IMR-90 (cell line): ENCODE measurements at regions not wholly inside any gene's neighbourhood (a gene's known extent, or its start where the extent isn't known, plus 50 kb on each side); places are given as distances from the start of the nearest gene placed in this dataset.

Source experiments
- ATAC-seq: fragments of 200-7000 bp; cut with Tn5 transposase; 2 replicates; pipeline ENCODE4 v1.9.1; 2020; ENCODE audit warnings: low read depth, mild to moderate bottlenecking, moderate library complexity
- BruUV-seq: library from RNA; stranded (reverse); fragments of 400-500 nt; replicated peaks from 2 replicates; lab custom pipeline; 2021; lab: Mats Ljungman, UMichigan
- CTCF ChIA-PET: fragments of 300-600 bp; formaldehyde crosslinking; extraction: SDS; loops from one replicate; lab custom pipeline; 2021; ENCODE audit warnings: antibody characterized with exemption; lab: Yijun Ruan, JAX
- POLR2A ChIA-PET: fragments of 300-600 bp; sonication (Branson Sonifier 250); formaldehyde crosslinking; loops from one replicate; lab custom pipeline; 2022; ENCODE audit warnings: antibody characterized with exemption; ENCODE audit not compliant: unreplicated experiment; lab: Charles Lee
- DNase-seq: peaks from one replicate; pipeline ENCODE4 v3.0.0; 2013
- H2AFZ ChIP-seq: replicated peaks from 2 replicates; pipeline ENCODE3; 2013; ENCODE audit warnings: low read length, mild to moderate bottlenecking; ENCODE audit not compliant: poor library complexity
- H2AK5ac ChIP-seq: 2 replicates; pipeline ENCODE4 v1.6.1; 2013; ENCODE audit warnings: low read depth, low read length, inconsistent platforms
- H2AK9ac ChIP-seq: replicated peaks from 2 replicates; pipeline ENCODE3; 2013; ENCODE audit warnings: mild to moderate bottlenecking, low read depth, low read length, moderate library complexity; ENCODE audit not compliant: poor library complexity
- H2BK120ac ChIP-seq: 2 replicates; pipeline ENCODE4 v1.6.1; 2013; ENCODE audit warnings: low read depth, low read length, inconsistent platforms
- H2BK15ac ChIP-seq: 3 replicates; pipeline ENCODE4 v1.6.1; 2013; ENCODE audit warnings: low read depth, low read length, inconsistent platforms
- H2BK20ac ChIP-seq: 2 replicates; pipeline ENCODE4 v1.6.1; 2013; ENCODE audit warnings: low read depth, mild to moderate bottlenecking, inconsistent platforms, low read length, moderate library complexity
- H2BK5ac ChIP-seq: 2 replicates; pipeline ENCODE4 v1.6.1; 2013; ENCODE audit warnings: mild to moderate bottlenecking, low read depth, low read length, inconsistent platforms; ENCODE audit not compliant: poor library complexity, severe bottlenecking
- H3K14ac ChIP-seq: replicated peaks from 2 replicates; pipeline ENCODE4 v1.6.1; 2013; ENCODE audit warnings: low read depth, low read length, inconsistent platforms
- H3K18ac ChIP-seq: 2 replicates; pipeline ENCODE4 v1.6.1; 2013; ENCODE audit warnings: low read depth, low read length, control low read depth
- H3K23ac ChIP-seq: 2 replicates; pipeline ENCODE4 v1.6.1; 2013; ENCODE audit warnings: low read depth, low read length, inconsistent platforms
- H3K27ac ChIP-seq: 2 replicates; pipeline ENCODE4 v1.5.1; 2013; ENCODE audit warnings: mild to moderate bottlenecking, control low read depth, low read length; ENCODE audit not compliant: insufficient read depth
- H3K27me3 ChIP-seq: 2 replicates; pipeline ENCODE4 v1.6.1; 2013; ENCODE audit warnings: low read length; ENCODE audit not compliant: control insufficient read depth, insufficient read depth
- H3K36me3 ChIP-seq: 2 replicates; pipeline ENCODE4 v1.6.1; 2013; ENCODE audit warnings: low read length, mixed read lengths; ENCODE audit not compliant: control insufficient read depth, insufficient read depth
- H3K4ac ChIP-seq: 2 replicates; pipeline ENCODE4 v1.6.1; 2013; ENCODE audit warnings: low read depth, low read length, inconsistent platforms
- H3K4me1 ChIP-seq: 2 replicates; pipeline ENCODE4 v1.6.1; 2013; ENCODE audit warnings: low read length, mixed read lengths; ENCODE audit not compliant: control insufficient read depth, insufficient read depth
- H3K4me2 ChIP-seq: 2 replicates; pipeline ENCODE4 v1.6.1; 2013; ENCODE audit warnings: low read depth, mild to moderate bottlenecking, control low read depth, low read length, moderate library complexity
- H3K4me3 ChIP-seq: 2 replicates; pipeline ENCODE4 v1.5.1; 2013; ENCODE audit warnings: low read depth, mild to moderate bottlenecking, control low read depth, low read length, moderate library complexity; ENCODE audit not compliant: insufficient read depth
- H3K56ac ChIP-seq: 2 replicates; pipeline ENCODE4 v1.6.1; 2013; ENCODE audit warnings: low read length, inconsistent platforms; ENCODE audit not compliant: insufficient read depth; ENCODE audit errors: extremely low read depth
- H3K79me1 ChIP-seq, 2 experiments: 2 replicates each; pipeline ENCODE4 v1.6.1; 2013; ENCODE audit warnings: low read length in 2 of 2, inconsistent platforms in 1 of 2, low read depth in 1 of 2
- H3K9ac ChIP-seq: 2 replicates; pipeline ENCODE4 v1.6.1; 2013; ENCODE audit warnings: low read depth, low read length, control low read depth
- H3K9me1 ChIP-seq: 2 replicates; pipeline ENCODE4 v1.6.1; 2013; ENCODE audit warnings: low read length, inconsistent platforms; ENCODE audit not compliant: insufficient read depth
- H3K9me3 ChIP-seq: 2 replicates; pipeline ENCODE4 v1.6.1; 2013; ENCODE audit warnings: low read length; ENCODE audit not compliant: control insufficient read depth, insufficient read depth
- H4K20me1 ChIP-seq: 2 replicates; pipeline ENCODE4 v1.6.1; 2013; ENCODE audit warnings: low read length, inconsistent platforms; ENCODE audit not compliant: insufficient read depth
- H4K5ac ChIP-seq: 2 replicates; pipeline ENCODE4 v1.6.1; 2013; ENCODE audit warnings: mild to moderate bottlenecking, low read depth, low read length, control low read depth
- H4K8ac ChIP-seq, 2 experiments: 2 replicates each; pipeline ENCODE4 v1.6.1; 2013; ENCODE audit warnings: low read depth in 2 of 2, low read length in 2 of 2, control low read depth in 1 of 2, inconsistent platforms in 1 of 2
- H4K91ac ChIP-seq: 2 replicates; pipeline ENCODE4 v1.6.1; 2013; ENCODE audit warnings: low read depth, low read length, inconsistent platforms; ENCODE audit not compliant: insufficient read depth
- BHLHE40 ChIP-seq: fragments of 150-350 bp; IDR thresholded peaks from 2 replicates; pipeline ENCODE4 v1.6.1; 2016; ENCODE audit warnings: mild to moderate bottlenecking, low read depth, low read length
- CEBPB ChIP-seq: IDR thresholded peaks from 2 replicates; pipeline ENCODE4 v1.6.1; 2012; ENCODE audit warnings: low read depth, low read length, improper control_type of control experiment
- CHD1 ChIP-seq: IDR thresholded peaks from 2 replicates; pipeline ENCODE4 v1.6.1; 2012; ENCODE audit warnings: low read depth, low read length, improper control_type of control experiment
- CTCF ChIP-seq: conservative IDR thresholded peaks from 2 replicates; pipeline ENCODE4 v1.5.1; 2012; ENCODE audit warnings: mild to moderate bottlenecking, low read depth, low read length, improper control_type of control experiment
- ELK1 ChIP-seq: fragments of 150-350 bp; IDR thresholded peaks from 2 replicates; pipeline ENCODE4 v1.6.1; 2016; ENCODE audit warnings: low read depth, mild to moderate bottlenecking, low read length, moderate library complexity, borderline replicate concordance
- FOS ChIP-seq: fragments of 150-350 bp; IDR thresholded peaks from 2 replicates; pipeline ENCODE4 v1.6.1; 2016; ENCODE audit warnings: low read depth, low read length
- MAZ ChIP-seq: IDR thresholded peaks from 2 replicates; pipeline ENCODE4 v1.6.1; 2012; ENCODE audit warnings: low read depth, mild to moderate bottlenecking, low read length, improper control_type of control experiment, moderate library complexity, borderline replicate concordance
- MXI1 ChIP-seq: IDR thresholded peaks from 2 replicates; pipeline ENCODE4 v1.6.1; 2012; ENCODE audit warnings: low read depth, mild to moderate bottlenecking, low read length, moderate library complexity, borderline replicate concordance
- NFE2L2 ChIP-seq: fragments of 150-350 bp; IDR thresholded peaks from 2 replicates; pipeline ENCODE4 v1.6.1; 2016; ENCODE audit warnings: low read depth, mild to moderate bottlenecking, low read length
- POLR2A ChIP-seq: IDR thresholded peaks from 2 replicates; pipeline ENCODE4 v1.6.1; 2012; ENCODE audit warnings: mild to moderate bottlenecking, low read depth, low read length
- RAD21 ChIP-seq: IDR thresholded peaks from 2 replicates; pipeline ENCODE4 v1.6.1; 2012; ENCODE audit warnings: low read length, improper control_type of control experiment
- RCOR1 ChIP-seq: IDR thresholded peaks from 2 replicates; pipeline ENCODE4 v1.6.1; 2012; ENCODE audit warnings: mild to moderate bottlenecking, low read length, improper control_type of control experiment; ENCODE audit not compliant: insufficient replicate concordance
- USF2 ChIP-seq: fragments of 150-350 bp; IDR thresholded peaks from 2 replicates; pipeline ENCODE4 v1.6.1; 2017; ENCODE audit warnings: mild to moderate bottlenecking, antibody characterized with exemption, low read length, low read depth
- WGBS, 2 experiments: methylation state at CpG; one replicate each; pipeline versions ENCODE4 v1.1.5 to v1.1.7; 2013; ENCODE audit warnings: missing lambda C conversion rate in 2 of 2; ENCODE audit not compliant: insufficient read length in 1 of 2; ENCODE audit errors: extremely low coverage in 2 of 2; 5-methylcytosine and 5-hydroxymethylcytosine counted together
- dilution Hi-C: fragments of 300-500 bp; cut with HindIII; formaldehyde crosslinking; loops from one replicate; pipeline ENCODE4 v1.14.3; 2018; ENCODE audit warnings: low sequenced_read_pairs; ENCODE audit not compliant: unreplicated experiment
- in situ Hi-C: fragments of 300-500 bp; cut with MboI; formaldehyde crosslinking; loops from 3 replicates; pipeline ENCODE4 v1.14.3; 2019; ENCODE audit warnings: low sequenced_read_pairs, inconsistent platforms, mixed read lengths
- intact Hi-C: fragments of 100-400 bp; cut with micrococcal nuclease; formaldehyde crosslinking; loops from 2 replicates; pipeline ENCODE4 v1.10.0; 2022

GRCh38 chr2:208549546-208550158 lies 143.1 kb downstream of the PTH2R start:
- H3K4me3 ChIP-seq, result no peak overlapping the region
- ChIA-PET CTCF (no interaction called here), POLR2A (no interaction called here)
- no peak overlapping the region for H4K8ac ChIP-seq
- no peak overlapping the region for H3K9ac ChIP-seq
- no peak overlapping the region for H3K18ac ChIP-seq
- H3K9me3 ChIP-seq, result peaks cover 8% of the 10 kb centered on the region
- DNase-seq, result no peak
- no peak overlapping the region for H2AFZ ChIP-seq
- H2AK5ac ChIP-seq, result no peak overlapping the region
- H3K56ac ChIP-seq, result no peak overlapping the region
- WGBS, 2 experiments, result no CpG with 5 or more reads among the region's 1 CpG
- no peaks in the 10 kb centered on the region for H3K9me1 ChIP-seq
- H2BK15ac ChIP-seq, result no peak overlapping the region
- no peak overlapping the region for H3K4me2 ChIP-seq
- H3K4ac ChIP-seq, result no peak overlapping the region
- H3K36me3 ChIP-seq, result no peaks in the 10 kb centered on the region
- TF ChIP-seq CHD1 (no peak), CTCF (no peak), CEBPB (no peak), NFE2L2 (no peak), RAD21 (no peak), POLR2A (no peak), FOS (no peak), MAZ (no peak), RCOR1 (no peak), MXI1 (no peak), ELK1 (no peak), BHLHE40 (no peak), USF2 (no peak)
- dilution Hi-C loops (no loop called here), in situ Hi-C loops (no loop called here), intact Hi-C loops (no loop called here)
- H4K5ac ChIP-seq, result no peak overlapping the region
- H2BK5ac ChIP-seq, result no peak overlapping the region
- no peak overlapping the region for H2BK120ac ChIP-seq
- H3K23ac ChIP-seq, result no peak overlapping the region
- no TSS peak for BruUV-seq
- no peak overlapping the region for H3K27ac ChIP-seq
- H3K4me1 ChIP-seq, result no peaks in the 10 kb centered on the region
- no peak overlapping the region for H4K91ac ChIP-seq
- no peak overlapping the region for H2AK9ac ChIP-seq
- no peaks in the 10 kb centered on the region for H3K27me3 ChIP-seq
- H3K79me1 ChIP-seq, result no peaks in the 10 kb centered on the region
- no peak overlapping the region for H3K14ac ChIP-seq
- H2BK20ac ChIP-seq, result no peak overlapping the region
- ATAC-seq, result no peak
- no peaks in the 10 kb centered on the region for H4K20me1 ChIP-seq
